Parathyroid adenoma (tissue), 2 donors: ENCODE measurements at regions not wholly inside any gene's neighbourhood (a gene's known extent, or its start where the extent isn't known, plus 50 kb on each side); places are given as distances from the start of the nearest gene placed in this dataset.

Source experiments
- H2AFZ ChIP-seq: fragments of 300-600 bp; sonication (generic); one replicate; pipeline ENCODE4 v1.7.0; 2017; ENCODE audit warnings: antibody characterized with exemption, mild to moderate bottlenecking
- H3K27ac ChIP-seq: fragments of 300-600 bp; sonication (generic); one replicate; pipeline ENCODE4 v1.7.0; 2017
- H3K27me3 ChIP-seq: fragments of 300-600 bp; sonication (generic); one replicate; pipeline ENCODE4 v1.7.0; 2017; ENCODE audit warnings: low read length; ENCODE audit not compliant: control insufficient read depth, insufficient read depth
- H3K36me3 ChIP-seq: fragments of 300-600 bp; sonication (generic); one replicate; pipeline ENCODE4 v1.7.0; 2017; ENCODE audit warnings: low read length; ENCODE audit not compliant: control insufficient read depth, insufficient read depth
- H3K4me1 ChIP-seq: fragments of 300-600 bp; sonication (generic); one replicate; pipeline ENCODE4 v1.7.0; 2017; ENCODE audit warnings: control low read depth
- H3K4me2 ChIP-seq: fragments of 300-600 bp; sonication (generic); one replicate; pipeline ENCODE4 v1.7.0; 2017; ENCODE audit warnings: low read length
- H3K4me3 ChIP-seq: fragments of 300-600 bp; sonication (generic); one replicate; pipeline ENCODE4 v1.7.0; 2017; ENCODE audit warnings: low read depth, low read length
- H3K79me2 ChIP-seq: fragments of 300-600 bp; sonication (generic); one replicate; pipeline ENCODE4 v1.7.0; 2017; ENCODE audit warnings: control low read depth
- H3K9ac ChIP-seq: fragments of 300-600 bp; sonication (generic); one replicate; pipeline ENCODE4 v1.7.0; 2017; ENCODE audit warnings: mild to moderate bottlenecking
- H3K9me3 ChIP-seq: fragments of 300-600 bp; sonication (generic); one replicate; pipeline ENCODE4 v1.7.0; 2017; ENCODE audit warnings: low read length; ENCODE audit not compliant: control insufficient read depth
- TF ChIP-seq, protein P1 (sequence below): fragments of 300-600 bp; sonication (generic); IDR thresholded peaks from one replicate; pipeline ENCODE4 v1.7.0; 2017; ENCODE audit warnings: antibody characterized with exemption, mild to moderate bottlenecking
- donor health status: primary hyperparathyroidism.

GRCh38 chr4:30600246-30601017 is 119.7 kb upstream of the PCDH7 start:
- Histone ChIP-seq H3K4me1 (no peaks in the 10 kb centered on the region), H3K4me2 (no peak overlapping the region), H2AFZ (no peak overlapping the region), H3K4me3 (no peak overlapping the region), H3K27me3 (no peaks in the 10 kb centered on the region), H3K27ac (no peak overlapping the region), H3K79me2 (no peaks in the 10 kb centered on the region), H3K36me3 (no peaks in the 10 kb centered on the region), H3K9me3 (no peaks in the 10 kb centered on the region), H3K9ac (no peak overlapping the region)
- TF ChIP-seq, protein P1, sequence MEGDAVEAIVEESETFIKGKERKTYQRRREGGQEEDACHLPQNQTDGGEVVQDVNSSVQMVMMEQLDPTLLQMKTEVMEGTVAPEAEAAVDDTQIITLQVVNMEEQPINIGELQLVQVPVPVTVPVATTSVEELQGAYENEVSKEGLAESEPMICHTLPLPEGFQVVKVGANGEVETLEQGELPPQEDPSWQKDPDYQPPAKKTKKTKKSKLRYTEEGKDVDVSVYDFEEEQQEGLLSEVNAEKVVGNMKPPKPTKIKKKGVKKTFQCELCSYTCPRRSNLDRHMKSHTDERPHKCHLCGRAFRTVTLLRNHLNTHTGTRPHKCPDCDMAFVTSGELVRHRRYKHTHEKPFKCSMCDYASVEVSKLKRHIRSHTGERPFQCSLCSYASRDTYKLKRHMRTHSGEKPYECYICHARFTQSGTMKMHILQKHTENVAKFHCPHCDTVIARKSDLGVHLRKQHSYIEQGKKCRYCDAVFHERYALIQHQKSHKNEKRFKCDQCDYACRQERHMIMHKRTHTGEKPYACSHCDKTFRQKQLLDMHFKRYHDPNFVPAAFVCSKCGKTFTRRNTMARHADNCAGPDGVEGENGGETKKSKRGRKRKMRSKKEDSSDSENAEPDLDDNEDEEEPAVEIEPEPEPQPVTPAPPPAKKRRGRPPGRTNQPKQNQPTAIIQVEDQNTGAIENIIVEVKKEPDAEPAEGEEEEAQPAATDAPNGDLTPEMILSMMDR = no peak

DNA sequence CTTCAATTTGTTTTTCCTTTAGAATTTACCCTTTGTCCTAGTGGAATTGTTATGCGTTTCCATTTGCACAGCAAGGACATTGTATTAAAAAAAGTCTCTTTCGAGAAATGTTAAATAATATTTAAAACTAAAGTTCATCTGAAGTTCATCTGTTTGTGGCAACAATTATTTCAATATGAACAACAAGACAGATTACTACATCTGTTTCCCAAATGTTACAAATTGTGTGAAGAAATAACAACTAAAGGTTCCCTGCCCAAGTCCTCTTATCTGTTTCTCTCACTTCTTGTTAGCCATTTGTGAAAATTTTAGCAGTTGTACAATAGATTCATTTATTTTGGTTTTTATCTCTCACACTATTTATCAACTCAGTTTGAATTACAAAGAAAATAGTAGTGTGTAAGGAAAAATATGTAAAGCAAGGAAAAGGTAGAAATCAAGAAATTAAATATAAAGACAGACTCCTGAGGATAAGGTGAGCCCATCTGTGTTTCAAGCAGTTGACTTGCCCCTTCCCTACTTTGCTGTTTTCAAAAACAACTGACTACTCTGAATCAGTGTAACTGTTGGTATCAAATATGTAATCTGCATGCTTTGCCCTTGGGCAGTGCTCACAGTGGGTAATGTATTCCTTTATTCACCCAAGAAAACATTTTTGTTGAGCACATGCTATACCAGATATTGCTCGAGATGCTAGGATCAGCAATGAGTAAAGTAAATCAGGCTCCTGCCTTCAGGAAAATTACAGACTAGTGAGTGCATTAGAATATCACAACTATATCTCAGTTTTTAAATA is 118.9 kb upstream of the PCDH7 start:
- Histone ChIP-seq H2AFZ (no peak overlapping the region), H3K4me1 (no peaks in the 10 kb centered on the region), H3K27ac (no peak overlapping the region), H3K9ac (no peak overlapping the region), H3K4me2 (no peak overlapping the region), H3K9me3 (no peaks in the 10 kb centered on the region), H3K36me3 (no peaks in the 10 kb centered on the region), H3K4me3 (no peak overlapping the region), H3K79me2 (no peaks in the 10 kb centered on the region), H3K27me3 (no peaks in the 10 kb centered on the region)
- TF ChIP-seq, protein P1 = no peak

DNA sequence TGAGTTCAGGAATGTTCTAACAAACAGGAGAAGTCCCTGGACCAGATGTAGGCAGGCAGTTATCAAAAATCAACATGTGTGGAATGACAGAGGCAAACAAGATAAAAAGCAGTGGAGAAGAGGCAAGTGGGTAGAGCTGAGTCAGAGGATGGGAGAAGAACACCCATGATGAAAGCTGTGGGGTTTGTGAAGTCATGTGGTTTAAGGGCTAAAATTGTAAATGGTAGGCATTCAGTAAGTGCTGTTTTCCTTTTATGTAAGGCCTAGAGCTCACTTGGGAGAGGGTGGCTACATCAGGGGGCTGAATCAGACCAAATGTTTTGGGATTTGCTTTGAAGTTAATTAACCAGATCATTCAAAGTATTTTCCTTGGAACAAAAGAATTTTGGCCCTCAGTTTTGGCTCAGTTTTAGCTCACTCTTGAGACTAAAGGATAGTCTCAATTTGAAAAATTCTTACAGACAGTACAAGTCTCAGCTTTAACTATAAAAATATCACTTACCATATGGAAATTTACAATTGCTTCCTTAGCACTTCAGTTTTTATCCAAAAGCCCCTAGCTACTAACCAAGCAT is 114.5 kb upstream of the PCDH7 start:
- H3K9ac ChIP-seq = no peak overlapping the region
- no peaks in the 10 kb centered on the region for H3K9me3 ChIP-seq
- H3K4me1 ChIP-seq = no peaks in the 10 kb centered on the region
- no peak overlapping the region for H3K4me2 ChIP-seq
- TF ChIP-seq, protein P1 = no peak
- no peak overlapping the region for H3K27ac ChIP-seq
- no peaks in the 10 kb centered on the region for H3K36me3 ChIP-seq
- H3K4me3 ChIP-seq = no peak overlapping the region
- no peak overlapping the region for H2AFZ ChIP-seq
- H3K27me3 ChIP-seq = no peaks in the 10 kb centered on the region
- H3K79me2 ChIP-seq = no peaks in the 10 kb centered on the region

DNA sequence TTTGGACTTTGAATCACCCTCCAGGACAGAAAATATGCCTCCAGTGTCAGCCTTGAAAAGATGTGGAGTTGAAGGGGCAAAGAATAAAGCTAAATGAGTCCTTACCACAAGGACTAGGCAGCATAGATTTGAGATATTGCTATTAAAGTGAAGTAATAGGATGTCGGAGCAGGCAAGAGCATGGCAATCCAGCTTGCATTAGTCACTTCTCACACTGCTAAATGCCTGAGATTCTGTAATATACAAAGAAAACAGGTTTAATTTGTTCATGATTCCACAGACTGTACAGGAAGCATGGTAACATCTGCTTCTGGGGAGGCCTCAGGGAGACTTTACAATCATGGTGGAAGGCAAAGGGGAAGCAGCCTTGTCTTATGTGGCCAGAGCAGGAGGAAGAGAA is 109.8 kb upstream of the PCDH7 start:
- Histone ChIP-seq H3K9ac (no peak overlapping the region), H3K4me1 (no peaks in the 10 kb centered on the region), H3K4me3 (no peak overlapping the region), H3K4me2 (no peak overlapping the region), H3K27me3 (no peaks in the 10 kb centered on the region), H2AFZ (no peak overlapping the region), H3K79me2 (no peaks in the 10 kb centered on the region), H3K36me3 (no peaks in the 10 kb centered on the region), H3K9me3 (no peaks in the 10 kb centered on the region), H3K27ac (no peak overlapping the region)
- TF ChIP-seq, protein P1 = no peak
